ENCODE measurements at regions not wholly inside any gene's neighbourhood (a gene's known extent, or its start where the extent isn't known, plus 50 kb on each side); places are given as distances from the start of the nearest gene placed in this dataset.

DNA sequence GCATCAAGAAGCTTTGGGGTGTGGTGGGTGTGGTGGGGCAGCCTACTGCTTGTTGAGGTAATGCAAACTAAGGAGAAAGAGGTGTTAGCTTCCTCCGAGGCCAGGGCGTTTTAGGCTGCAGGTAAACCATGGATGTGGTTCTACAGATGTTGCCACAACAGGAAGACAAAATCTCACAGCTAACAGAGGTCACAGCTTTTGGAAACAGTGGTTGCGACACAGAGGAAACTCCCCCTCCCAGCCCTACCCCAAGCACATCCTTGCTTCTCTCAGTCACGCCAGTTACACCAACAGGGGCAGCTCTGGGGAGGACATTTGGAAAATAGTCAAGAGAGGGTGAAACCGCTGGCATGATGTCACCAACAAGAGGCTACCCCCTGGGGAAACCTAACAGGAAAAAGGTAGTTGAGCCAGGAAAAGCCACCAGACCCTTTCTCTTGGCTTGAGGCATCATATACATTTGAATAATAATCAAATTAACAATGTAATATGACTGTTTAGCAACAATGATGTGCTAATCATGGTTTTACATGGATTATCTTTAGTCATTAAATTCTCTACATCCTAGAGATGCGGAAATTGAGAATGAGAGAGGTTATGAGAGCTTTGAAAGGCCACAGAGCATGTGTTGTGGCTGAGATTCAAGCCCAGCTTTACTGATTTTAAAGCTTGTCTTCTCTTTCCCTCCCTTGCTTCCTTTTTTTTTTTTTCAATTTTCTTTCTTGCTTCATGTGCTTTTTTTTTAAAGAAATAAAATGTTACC, 82.2 kb upstream of the IL12B start:
- Histone ChIP-seq H4K20me1 (replicated peaks; ENCODE audit: control insufficient read depth, extremely low read depth, insufficient read depth, low read length) (no peaks in the 10 kb centered on the region), H3K27me3 (ENCODE audit: control insufficient read depth in 2 of 2, insufficient read depth in 2 of 2, low read length in 2 of 2) (no peaks in the 10 kb centered on the region), H3K9me1 (replicated peaks; ENCODE audit: control insufficient read depth, extremely low read depth, insufficient read depth, low read length) (no peaks in the 10 kb centered on the region), H3K36me3 (ENCODE audit: control insufficient read depth in 2 of 2, extremely low read depth in 1 of 2, insufficient read depth in 2 of 2, low read length in 2 of 2) (no peaks in the 10 kb centered on the region), H3K27ac (ENCODE audit: insufficient read depth, low read depth, low read length) (no peak overlapping the region), H3K4me1 (ENCODE audit: control insufficient read depth, extremely low read depth, insufficient read depth, low read length) (no peaks in the 10 kb centered on the region), H3K9ac (replicated peaks; ENCODE audit: extremely low read depth, insufficient read depth, low read length) (no peak overlapping the region), H3K4me2 (ENCODE audit: insufficient read depth, low read length) (no peak overlapping the region), H3K9me3 (replicated peaks; ENCODE audit: control insufficient read depth, insufficient read depth, low read length) (no peaks in the 10 kb centered on the region), H3K79me2 (ENCODE audit: control insufficient read depth, insufficient read depth, low read length) (no peaks in the 10 kb centered on the region), H2AFZ (ENCODE audit: low read depth, low read length) (no peak overlapping the region), H3K4me3 (replicated peaks in 1 of 3; ENCODE audit: insufficient read depth in 1 of 3, low read depth in 1 of 3, low read length in 3 of 3) (no peak overlapping the region)
- BruUV-seq (replicated peaks): no TSS peak
- CTCF ChIA-PET: no interaction called here
- TF ChIP-seq POLR2A (IDR thresholded peaks at IDR 0.05; ENCODE audit: low read depth, low read length) (no peak), JUN (IDR thresholded peaks at IDR 0.05; ENCODE audit: borderline replicate concordance, insufficient read depth, insufficient read length, low read depth) (no peak), GATA2 (IDR thresholded peaks at IDR 0.05; ENCODE audit: insufficient read depth, insufficient read length, low read depth, low read length) (no peak), EZH2 (IDR thresholded peaks at IDR 0.05; ENCODE audit: borderline replicate concordance, low read depth, low read length, severe bottlenecking) (no peak), MYC (IDR thresholded peaks at IDR 0.05; ENCODE audit: low read depth, low read length) (no peak), FOS (IDR thresholded peaks at IDR 0.05; ENCODE audit: borderline replicate concordance, insufficient read depth, low read length) (no peak), POLR2AphosphoS5 (IDR thresholded peaks at IDR 0.05; ENCODE audit: insufficient read depth, low read depth, low read length) (no peak)
- TF ChIP-seq, protein P1, sequence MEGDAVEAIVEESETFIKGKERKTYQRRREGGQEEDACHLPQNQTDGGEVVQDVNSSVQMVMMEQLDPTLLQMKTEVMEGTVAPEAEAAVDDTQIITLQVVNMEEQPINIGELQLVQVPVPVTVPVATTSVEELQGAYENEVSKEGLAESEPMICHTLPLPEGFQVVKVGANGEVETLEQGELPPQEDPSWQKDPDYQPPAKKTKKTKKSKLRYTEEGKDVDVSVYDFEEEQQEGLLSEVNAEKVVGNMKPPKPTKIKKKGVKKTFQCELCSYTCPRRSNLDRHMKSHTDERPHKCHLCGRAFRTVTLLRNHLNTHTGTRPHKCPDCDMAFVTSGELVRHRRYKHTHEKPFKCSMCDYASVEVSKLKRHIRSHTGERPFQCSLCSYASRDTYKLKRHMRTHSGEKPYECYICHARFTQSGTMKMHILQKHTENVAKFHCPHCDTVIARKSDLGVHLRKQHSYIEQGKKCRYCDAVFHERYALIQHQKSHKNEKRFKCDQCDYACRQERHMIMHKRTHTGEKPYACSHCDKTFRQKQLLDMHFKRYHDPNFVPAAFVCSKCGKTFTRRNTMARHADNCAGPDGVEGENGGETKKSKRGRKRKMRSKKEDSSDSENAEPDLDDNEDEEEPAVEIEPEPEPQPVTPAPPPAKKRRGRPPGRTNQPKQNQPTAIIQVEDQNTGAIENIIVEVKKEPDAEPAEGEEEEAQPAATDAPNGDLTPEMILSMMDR (IDR thresholded peaks at IDR 0.05; ENCODE audit: extremely low read depth in 1 of 2, insufficient read depth in 1 of 2, low read depth in 1 of 2, low read length in 2 of 2): no peak
- TF ChIP-seq, protein P2, sequence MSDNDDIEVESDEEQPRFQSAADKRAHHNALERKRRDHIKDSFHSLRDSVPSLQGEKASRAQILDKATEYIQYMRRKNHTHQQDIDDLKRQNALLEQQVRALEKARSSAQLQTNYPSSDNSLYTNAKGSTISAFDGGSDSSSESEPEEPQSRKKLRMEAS (IDR thresholded peaks at IDR 0.05; ENCODE audit: insufficient read depth, insufficient read length): no peak
- intact Hi-C loops (cut with micrococcal nuclease) (no loop called here), dilution Hi-C loops (cut with MboI; ENCODE audit: extremely low pct_ligation_motif_present, low sequenced_read_pairs) (no loop called here)
- DNase-seq (ENCODE audit: low read depth, low spot score): no peak
- FAIRE-seq: no peak
- POLR2A ChIA-PET: no interaction called here
